HG03571 (cell line): ENCODE measurements at regions not wholly inside any gene's neighbourhood (a gene's known extent, or its start where the extent isn't known, plus 50 kb on each side); places are given as distances from the start of the nearest gene placed in this dataset.

Experiments
- ATAC-seq: cut with Tn5 transposase; IDR thresholded peaks from one replicate; pipeline ENCODE4 v1.9.1; 2021; ENCODE audit not compliant: unreplicated experiment

GRCh38 chr18:5646739-5647138 is 102.9 kb upstream of the EPB41L3 start:
- ATAC-seq, result no peak

DNA sequence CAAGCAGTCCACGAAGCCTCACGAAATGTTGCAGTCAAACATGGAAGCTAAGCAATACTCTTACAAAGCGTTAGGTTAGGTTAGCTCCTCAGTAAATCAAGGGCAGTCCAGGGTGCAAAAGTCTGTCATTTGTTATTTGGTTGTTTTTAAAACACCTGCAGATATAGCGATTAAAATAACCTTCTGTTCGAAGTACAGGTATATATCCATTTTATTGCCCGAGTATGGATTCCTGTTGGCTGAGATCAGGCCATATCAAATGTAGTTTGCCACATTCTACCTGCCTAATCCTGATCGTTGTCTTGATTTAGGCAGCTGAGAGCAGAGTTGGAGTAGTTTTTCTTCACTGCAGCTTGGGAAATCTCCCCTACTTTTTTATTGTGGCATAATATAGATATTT is 99.5 kb upstream of the EPB41L3 start:
- ATAC-seq, result no peak

DNA sequence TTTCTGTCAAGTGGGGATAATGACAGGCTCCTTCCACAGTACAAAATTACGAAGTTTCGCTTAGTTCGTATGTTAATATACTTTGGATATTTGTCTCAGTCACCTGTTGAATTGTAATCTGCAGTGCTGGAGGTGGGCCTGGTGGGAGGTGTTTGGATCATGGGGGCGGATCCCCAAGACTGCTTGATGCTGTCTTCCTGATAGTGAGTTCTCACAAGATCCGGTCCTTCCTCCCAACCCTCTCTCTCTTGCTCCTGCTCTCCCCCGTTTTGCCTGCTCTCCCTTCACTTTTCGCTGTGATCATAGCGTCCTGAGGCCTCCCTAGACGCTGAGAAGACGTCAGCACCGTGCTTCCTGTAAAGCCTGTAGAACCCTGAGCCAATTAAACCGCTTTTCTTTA is 97.1 kb upstream of the EPB41L3 start:
- no peak for ATAC-seq

DNA sequence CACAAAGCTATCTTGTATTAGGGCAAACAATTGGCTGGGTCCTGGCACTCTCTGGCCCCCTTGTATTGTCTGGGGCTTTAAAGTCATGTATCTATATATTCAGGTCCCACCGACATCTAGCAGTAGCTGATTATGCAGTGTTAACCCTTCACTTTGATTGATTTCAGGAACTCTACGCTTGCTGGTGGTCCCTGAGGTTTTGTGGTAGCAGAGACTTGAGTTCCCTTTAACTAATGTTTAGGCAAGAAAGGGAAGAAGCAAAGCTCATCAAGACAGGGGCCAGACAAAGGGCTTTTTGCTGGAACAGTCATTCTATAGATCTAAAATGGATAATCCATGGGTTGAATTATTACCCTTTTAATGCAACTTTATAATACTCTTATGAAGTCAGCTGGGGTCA is 95.3 kb upstream of the EPB41L3 start:
- no peak for ATAC-seq

DNA sequence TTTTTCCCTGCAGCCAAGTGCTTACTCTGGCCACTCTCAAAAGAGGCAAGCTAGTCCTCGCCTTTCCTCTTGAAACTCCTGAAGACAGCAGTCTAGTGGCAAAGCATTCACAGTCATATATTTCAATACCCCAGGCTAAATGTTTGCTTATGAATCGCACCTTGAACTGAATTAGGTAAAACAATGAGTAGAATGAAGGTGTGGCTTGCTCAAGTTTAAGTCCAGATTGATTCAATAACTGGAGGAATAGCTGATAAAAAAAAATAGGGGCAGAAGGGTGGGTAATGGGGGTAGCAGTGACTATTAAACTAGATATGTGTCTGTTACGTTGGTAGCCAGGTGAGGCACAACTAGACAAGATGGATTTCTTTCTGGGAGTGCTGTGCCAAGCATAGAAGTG is 88.2 kb upstream of the EPB41L3 start:
- no peak for ATAC-seq

- ATAC-seq, result no peak
Observed at GRCh38 chr18:5630900-5631413, 87.2 kb upstream of the EPB41L3 start.

DNA sequence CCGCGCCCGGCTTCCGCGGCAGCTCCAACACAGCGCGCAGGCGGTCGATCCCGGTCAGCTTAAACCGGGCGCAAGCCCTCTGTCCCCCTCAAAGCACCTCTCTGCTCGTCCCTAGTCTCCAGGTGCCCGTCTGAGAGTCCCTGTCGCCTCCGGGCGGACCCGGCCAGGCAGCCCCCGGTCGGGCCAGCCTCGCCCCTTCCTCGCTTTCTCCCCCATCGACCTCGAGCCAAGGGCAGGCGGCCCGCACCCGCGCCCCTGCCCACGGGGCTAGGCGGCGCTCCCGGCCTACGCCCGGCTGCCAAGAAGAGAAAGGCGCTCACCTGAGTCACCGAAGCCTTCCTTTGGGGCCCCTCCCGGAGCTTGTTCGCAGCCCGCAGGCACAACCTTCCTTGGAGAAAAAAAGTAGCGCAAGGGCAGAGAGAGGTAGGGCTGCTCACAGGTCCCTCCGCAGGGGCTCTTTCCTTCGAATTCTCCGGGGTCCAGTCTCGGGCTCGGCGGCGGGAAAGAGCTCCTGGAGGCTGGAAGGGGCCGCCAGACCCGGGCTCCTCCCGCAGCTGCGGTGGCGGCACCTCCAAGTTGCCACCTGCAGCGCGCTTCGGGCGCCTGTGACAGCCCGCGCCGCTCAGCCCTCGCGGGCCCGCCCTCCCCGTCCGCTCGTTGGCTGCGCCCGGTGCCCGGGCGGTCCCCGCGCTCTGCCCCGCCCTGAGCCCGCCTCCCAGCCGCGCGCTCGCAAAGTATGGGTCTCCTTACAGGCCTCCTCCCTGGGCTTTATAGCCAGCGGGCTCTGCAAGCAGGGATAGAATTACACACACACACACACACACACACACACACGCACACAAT is 86.5 kb upstream of the EPB41L3 start:
- peak; percentile 53 for ATAC-seq

GRCh38 chr18:5628512-5629255 is 84.9 kb upstream of the EPB41L3 start:
- ATAC-seq, result no peak

DNA sequence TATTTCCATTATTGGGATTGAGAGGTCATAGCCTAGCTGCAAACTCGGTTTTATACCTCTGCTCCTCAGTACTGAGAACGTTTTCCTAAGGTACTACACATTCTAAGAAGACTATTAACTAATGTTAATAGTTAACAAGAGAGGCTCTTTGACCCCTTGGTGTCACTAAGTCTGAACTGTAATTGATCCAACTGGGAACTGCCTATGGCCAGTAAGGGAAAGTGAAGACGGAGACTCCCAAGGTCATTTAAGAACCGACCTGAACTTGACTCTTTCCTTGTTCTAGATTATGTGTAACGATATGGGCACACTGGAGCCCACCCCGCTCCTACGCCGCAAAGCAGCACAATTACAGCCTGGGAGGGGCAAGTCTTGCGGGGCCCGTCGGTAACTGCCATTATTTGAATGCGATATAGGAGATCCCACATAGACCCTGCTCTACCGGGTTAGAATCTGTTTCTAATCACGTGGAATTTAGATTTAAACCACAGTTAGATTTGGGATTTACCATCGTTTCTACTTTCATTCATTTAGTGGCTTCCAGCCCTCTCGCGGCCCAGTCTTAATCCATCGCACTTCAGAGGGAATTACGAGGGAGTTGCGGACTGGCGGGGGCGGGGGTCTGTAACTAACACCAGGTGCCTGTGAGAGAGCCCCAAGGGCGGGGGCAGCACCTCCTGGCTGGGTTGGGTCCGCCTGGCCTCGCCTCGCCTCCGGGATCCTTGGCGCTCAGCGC is 84.1 kb upstream of the EPB41L3 start:
- no peak for ATAC-seq

DNA sequence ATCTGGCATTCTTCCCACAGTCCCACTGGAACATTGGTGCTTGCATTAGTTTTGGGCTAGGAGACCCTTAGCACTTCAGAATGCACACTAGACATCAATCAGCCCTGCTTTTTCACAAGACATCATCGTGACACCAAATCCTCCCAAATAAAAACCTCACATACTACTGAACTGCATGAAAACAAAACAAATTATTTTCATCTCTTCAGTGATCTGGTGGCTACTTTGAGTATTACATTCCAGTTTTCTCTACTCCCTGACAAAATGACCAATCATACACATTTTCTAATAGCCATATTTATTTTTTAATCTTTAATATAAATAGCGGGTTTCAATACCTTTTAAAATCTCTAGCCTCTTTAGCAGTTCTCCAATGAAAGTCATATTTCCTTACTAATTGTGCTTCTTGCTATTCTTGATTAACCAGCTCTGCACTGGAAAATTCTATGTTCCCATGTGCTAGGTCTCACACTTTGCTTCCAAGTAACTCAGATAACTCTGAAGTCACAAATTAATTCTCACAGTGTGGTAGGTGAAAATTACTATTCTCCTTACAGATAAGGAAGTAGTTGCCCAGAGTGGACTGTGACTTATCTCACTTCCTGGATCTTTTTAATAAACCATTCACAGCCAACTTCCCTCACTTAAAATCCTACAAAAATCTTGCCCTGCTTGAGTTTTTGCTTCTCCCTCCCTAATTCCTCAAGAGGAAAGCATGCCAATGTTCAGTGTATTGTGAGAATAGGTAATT is 82.5 kb upstream of the EPB41L3 start:
- ATAC-seq, result no peak

GRCh38 chr18:5625076-5625475 is 81.3 kb upstream of the EPB41L3 start:
- no peak for ATAC-seq

GRCh38 chr18:5622905-5623304 is 79.1 kb upstream of the EPB41L3 start:
- no peak for ATAC-seq

GRCh38 chr18:5620289-5620688 is 76.5 kb upstream of the EPB41L3 start:
- ATAC-seq, result no peak

DNA sequence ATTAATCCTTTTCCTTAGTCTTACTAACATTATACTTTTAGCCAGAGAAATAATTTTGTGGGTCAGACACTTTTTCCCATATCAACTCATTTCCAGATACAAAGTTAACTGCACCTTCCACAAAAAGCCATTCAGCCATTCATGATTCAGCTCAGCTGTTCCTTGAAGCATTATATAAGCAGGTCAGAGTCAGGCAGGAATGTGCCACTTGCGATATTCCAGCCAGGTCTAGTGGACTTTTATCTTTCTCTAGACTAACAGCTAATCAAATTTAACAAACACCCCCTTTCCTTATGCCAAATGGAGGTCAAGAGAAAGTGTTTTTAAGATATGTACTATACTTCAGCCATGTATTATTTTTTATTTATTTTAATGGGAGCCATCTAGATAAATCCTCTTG is 75.6 kb upstream of the EPB41L3 start:
- ATAC-seq, result no peak

DNA sequence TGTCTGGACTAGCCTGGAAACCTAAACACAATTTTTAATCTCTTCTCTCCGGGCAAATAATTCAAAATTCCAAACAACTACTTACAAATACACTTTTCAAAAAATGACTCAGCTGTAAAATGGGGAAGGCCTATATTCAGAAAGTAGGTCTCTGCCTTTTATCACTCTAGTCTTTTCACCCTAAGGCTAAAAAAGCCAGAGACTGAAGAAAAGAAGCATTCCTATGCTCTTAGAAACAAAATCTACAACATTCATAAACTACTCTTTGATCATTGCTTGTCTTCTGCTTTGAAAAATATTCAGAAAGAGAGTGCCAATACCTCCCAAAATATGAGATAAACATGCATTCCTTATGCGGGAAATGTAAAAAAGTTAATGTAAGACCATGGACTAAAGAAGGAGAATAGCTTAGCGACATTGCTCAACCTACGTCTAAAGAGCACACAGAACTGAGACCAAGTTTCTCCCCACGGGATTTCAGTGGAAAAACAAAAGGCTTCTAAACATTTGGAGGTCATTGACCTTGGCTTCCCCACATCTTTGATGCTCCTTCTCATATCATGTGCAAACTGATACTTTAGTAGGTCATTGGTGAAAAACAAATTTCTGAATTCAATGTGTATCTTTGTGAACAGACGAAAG is 74.4 kb upstream of the EPB41L3 start:
- no peak for ATAC-seq

DNA sequence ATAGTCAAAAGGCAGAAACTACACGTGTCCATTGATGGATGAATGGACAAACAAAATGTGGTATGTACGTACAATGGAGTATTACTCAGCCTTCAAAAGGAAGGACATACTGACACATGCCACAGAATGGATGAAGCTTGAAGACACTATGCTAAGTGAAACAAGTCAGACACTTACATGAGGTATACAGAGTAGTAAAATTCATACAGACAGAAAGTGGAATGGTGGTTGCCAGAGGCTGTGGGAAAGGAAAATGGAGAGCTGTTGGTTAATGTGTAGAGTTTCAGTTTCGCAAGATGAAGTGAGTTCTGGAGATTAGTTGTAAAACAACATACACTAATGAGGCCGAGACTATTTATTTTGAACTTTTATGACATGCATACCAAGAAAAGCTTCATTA is 67.4 kb upstream of the EPB41L3 start:
- ATAC-seq, result no peak

- no peak for ATAC-seq
Observed at GRCh38 chr18:5608846-5609245, 65.0 kb upstream of the EPB41L3 start.

GRCh38 chr18:5606951-5607350 is 63.2 kb upstream of the EPB41L3 start:
- no peak for ATAC-seq

DNA sequence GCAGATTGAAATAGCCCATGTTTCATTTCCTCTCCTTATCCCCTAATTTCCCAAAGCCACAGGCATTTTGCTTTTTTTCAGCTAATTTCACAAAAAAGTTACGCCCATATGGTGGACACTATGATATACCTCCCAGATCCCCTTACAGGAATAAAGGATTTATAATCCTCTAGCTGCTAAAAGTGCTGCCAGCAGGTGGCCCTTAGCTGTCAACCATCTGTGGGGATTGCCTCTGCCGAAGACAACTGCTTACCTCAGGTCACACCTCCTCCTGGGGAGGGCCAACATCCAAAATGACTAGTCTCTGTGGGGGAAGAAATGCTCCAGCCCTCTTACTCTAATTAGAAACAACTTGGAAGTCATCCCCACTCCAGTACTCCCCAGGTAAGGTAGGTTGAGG is 61.0 kb upstream of the EPB41L3 start:
- ATAC-seq, result no peak

DNA sequence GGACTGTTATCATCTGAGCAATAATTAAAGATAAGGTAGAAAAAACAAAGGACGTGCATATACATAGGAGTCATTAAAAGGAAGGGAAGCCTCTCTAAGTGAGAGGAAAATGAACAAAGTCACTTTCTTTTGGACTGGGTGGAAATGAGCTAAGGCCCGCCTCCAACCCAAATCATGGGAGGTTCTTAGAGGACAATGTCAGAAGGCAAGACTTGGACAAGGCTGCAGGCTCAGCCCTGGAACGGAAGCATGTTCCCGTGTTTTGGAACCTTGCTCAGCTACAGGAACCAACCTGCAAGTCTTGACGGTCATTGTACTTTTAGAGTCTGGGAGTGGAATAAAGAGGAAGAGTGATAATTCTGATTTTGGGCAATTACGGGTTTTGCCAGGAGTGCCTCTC is 59.4 kb upstream of the EPB41L3 start:
- no peak for ATAC-seq
